ENCODE measurements at regions not wholly inside any gene's neighbourhood (a gene's known extent, or its start where the extent isn't known, plus 50 kb on each side); places are given as distances from the start of the nearest gene placed in this dataset.

DNA sequence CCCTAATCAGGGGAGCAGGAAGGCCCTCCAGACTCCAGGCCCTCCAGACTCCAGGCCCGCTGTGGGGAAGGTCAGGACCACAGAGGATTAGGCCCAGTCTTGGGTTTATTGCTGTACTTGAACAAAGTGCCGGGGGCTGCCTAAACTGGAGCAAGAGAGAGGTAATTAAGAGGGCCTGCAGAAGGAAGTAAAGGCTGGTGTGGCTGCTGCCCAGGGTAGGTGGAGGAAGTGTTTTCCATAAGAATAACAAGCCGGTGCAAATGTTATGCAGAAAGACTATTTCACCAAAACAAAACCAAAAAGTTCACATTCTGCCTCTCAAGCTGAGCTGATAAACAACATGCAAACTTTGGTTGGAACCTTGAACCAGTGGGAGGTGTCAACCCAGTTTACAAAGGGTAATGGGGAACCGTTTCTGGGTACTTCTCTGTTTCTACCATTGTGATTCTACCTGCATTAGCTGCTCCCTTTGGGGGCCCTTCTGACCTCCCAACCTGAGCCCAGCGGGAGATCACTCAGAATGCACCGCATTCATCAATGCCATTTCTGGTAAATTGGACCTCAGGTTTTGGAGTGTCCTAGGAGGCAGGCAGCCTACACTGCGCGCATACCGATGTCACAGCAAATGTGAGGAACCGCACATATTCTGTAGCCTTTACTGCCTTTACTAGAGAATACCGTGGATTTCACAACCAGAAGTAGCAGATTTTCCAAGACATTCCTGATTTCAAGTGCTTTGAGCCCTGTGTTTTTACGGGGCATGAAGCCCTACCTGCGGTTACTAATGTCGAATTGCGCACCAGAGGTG, 59.7 kb upstream of the BCOR start:
- DNase-seq = no peak

DNA sequence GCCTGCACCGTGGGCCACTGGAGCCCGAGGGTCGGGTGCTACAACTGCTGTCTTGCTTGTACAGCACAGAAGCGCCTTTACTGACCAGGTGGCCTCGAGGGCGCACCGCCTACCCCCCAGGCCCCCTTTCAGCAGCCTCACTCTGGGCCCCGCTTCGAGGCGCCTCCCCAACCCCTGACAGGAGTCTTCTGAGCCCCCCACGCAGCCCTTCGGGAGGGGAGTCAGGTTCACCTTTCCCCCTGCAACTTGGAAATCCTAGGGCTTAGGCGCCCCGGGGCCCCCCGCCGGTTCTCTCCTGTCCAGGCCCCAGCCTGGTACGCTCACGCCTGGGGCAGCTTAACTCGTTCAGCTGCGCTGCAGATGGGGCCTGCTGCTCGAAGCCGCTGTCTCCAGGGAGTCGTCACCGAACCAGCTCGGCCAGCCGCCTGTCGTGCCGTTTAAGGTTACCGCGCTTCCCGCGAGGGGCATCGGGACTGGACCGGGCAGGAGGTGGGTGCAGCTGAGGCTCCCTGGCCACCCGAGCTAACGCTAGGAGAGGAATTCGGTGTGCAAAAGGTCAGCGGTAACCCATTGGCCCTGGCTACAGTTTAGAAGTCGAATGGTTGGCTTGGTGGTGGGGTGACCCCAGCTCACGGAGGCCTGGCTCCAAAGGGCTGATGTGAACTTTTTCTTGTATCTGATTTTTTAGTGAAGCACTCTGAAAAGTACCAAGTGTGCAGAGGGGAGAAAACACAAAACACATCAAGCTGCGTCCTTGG, 58.9 kb upstream of the BCOR start:
- no peak for DNase-seq

DNA sequence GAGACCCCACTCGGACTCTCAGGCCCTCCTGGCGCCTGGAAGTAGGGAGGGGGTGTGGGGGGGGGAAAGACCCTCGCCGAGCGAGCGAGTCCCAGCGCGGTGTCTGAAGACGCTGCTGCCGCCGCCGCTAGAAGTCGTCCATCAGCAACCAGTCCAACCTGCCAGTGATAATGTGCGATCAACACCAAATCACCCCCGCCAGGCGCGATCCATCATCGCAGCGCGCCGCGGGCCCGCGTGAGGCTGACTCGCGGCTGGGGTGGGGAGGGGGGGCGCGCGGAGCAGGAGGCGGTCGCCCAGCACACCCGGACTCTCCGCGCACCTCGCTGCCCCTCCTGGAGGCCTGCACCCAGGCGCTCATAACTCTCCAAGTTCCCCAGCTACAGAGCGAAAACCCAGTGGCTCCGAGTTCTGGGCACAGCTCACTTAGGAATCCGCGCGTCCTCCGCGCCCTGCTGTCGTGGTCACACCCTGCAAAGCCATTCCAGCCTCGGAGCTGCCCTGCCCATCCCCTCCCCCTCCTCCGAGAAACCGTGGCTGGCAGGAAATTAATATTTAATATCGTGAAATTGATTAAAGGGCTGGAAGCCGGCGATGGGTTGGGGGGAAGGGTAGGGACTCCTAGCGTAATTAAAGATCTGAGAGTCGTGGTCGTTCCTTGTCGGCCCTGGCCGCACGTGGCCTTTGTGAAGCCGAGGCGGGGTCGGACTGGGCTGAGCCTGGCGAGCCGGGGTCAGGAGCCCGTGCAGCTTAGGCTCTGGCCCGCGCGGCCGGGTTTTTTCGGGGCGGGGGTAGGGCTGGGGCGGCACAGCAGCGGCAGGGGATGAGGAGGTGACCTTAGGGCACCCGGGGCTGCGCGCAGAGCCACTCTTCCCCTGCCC, 58.1 kb upstream of the BCOR start:
- DNase-seq = no peak

DNA sequence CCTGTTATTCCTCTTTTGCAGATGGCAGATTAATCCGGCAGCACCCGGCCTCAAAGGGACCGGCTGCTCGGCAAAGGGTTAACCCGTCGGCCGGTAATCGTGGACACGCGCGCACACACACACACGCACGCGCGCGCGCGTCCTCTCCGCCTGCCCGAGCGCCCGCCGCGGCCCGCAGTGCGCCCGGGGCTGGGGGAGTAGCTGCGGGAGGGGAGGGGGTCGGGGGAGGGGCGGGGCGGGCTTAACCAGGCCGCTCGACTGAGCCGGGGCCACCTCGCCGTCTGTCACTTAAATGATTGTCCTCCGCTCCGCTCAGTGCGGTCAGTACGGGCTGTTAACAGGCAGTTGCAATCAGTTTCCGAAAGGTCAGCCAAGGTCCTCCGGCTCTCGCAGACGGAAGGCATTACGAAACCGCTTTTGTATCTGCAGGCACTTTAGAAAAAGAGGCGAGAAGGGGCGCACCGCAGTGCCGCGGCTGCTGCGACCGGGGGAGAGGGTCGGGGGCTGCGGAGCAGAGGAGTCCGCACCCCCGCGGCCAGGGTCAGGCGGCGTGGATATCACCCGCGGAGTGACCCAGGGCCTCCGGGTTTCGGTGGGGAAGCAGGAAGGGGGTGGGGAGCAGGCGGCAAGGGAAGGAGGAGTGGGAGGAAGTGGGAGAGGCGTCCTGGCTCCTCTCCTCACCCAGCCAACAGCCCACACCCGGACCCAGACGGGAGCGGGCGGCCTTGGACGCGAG, 57.3 kb upstream of the BCOR start:
- DNase-seq = peak; percentile 78

DNA sequence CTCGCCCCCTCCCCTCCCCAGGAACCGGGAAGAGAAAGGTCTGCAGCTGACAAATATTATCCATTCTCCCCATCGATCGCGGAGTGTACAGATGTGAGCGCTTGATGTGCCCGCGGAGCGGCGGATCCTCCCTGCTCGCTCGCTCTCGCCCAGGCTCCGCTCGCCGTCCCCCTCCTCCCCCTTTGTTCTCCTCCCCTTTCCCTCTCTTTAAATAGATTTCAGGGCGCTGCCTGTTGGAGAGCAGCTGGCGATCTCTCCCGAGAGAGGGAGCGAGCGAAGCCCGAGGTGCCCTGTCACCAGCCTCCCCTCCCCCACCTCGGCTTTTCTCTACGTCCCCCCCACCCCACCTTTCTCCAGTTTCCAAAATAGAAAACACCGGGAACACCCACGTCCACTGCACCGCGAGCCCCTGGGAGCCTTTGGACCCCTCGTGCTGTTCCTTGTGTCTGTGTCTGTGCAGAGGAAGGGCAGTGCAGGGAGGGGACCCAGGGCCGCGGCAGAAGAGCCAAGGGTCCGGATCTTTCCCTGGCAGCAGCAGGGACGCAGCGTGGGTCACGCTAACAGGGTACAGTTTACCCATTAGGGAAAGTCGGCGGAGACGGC, 56.6 kb upstream of the BCOR start:
- DNase-seq = no peak

DNA sequence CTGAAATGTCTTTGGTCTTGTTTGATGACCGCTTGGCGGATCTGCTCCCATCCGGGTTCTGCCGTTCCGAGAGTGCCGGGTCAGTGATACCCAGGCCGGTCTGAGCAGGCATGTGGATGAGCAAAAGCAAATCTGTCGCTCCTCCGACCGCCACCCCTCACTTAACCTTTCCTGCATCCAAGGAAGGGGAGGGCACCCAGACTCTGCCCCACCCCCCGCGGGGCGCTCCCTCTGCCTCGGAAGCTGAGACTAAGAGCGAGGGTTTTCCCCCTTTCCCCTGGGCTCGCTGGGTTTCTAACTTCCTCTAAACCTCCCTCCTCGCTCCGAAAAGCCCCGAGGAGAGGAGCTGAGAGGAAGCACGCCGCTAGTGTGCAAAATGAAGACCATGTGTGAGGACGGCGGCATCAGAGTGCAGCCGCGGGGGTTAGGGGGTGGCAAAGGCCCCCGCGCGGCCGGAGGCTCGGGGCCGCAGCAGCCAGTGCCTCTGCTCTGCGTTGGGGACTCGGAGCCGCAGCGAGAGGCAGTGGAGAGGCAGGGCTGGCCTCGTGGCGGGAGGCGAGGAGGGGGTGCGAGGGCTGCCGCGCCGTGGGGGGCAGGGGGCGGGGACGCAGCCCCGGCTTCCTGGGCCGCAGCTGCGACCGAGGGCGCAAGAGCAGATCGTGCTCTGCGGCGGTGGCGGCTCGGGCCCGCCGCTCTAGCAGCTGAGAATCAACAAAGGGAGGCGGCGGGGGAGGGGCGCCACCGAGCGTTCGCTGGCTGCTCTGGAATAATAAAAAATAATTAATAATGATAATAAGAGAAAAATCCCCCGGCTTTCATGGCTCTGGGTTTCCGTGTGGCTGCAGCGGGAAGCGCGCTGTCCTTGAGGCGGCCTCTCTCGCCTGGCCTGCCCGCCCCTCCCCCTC, 55.8 kb upstream of the BCOR start:
- peak; percentile 54 for DNase-seq

DNA sequence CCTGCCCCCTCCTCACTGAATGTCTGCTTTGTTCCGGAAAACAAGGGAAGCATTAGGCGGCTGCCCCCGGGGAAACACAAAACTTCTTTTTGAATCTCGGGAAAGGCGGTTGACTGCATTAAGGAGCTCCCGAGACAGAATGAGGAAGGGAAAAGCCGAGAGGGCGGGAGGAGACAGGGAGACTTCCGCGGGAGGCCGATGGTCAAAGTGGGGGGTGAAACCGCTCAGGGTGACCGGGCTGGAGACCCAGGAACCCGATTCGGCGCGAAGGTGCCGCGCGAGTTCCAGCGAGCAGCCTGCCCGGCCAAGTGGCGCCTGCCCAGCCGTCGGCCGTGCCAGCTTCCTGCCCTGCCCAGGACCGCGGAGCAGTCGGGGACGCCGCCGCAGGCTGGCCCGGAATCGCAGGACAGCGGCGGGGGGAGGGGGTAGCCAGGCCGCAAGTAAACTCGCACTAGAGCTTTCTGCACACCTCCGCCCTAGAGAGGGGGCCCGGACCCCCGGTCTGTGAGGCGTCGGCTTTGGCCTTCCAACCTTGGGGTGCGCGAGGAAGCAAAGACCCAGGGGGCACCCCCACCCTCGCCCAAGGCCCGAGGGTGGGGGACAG, 55.1 kb upstream of the BCOR start:
- DNase-seq = peak; percentile 23

DNA sequence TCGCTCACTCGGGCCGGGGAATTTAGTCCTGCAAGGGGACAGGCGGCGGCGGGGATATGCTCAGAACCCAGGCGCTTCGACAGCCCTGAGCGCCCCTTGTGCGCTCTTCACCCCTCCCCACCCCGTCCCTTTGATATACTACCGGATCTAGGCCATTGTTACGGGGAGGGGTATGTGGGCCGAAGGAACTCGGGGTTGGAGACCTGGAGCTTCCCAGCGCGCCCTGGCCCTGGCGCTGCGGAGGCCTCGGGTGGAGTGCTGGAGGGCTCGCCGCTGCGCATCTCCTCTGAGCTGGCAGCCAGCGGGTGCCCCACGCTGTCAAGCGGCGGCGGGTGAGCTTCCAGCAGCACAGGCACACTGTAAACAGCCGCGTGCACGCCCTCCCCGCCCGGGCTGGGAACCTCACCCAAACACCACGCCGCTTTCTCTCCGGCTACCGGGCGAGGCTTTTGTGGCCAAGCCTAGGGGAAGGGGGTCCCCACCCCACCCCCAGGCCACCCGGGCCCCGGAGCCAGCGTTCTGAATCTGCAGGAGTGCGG, 54.5 kb upstream of the BCOR start:
- no peak for DNase-seq

DNA sequence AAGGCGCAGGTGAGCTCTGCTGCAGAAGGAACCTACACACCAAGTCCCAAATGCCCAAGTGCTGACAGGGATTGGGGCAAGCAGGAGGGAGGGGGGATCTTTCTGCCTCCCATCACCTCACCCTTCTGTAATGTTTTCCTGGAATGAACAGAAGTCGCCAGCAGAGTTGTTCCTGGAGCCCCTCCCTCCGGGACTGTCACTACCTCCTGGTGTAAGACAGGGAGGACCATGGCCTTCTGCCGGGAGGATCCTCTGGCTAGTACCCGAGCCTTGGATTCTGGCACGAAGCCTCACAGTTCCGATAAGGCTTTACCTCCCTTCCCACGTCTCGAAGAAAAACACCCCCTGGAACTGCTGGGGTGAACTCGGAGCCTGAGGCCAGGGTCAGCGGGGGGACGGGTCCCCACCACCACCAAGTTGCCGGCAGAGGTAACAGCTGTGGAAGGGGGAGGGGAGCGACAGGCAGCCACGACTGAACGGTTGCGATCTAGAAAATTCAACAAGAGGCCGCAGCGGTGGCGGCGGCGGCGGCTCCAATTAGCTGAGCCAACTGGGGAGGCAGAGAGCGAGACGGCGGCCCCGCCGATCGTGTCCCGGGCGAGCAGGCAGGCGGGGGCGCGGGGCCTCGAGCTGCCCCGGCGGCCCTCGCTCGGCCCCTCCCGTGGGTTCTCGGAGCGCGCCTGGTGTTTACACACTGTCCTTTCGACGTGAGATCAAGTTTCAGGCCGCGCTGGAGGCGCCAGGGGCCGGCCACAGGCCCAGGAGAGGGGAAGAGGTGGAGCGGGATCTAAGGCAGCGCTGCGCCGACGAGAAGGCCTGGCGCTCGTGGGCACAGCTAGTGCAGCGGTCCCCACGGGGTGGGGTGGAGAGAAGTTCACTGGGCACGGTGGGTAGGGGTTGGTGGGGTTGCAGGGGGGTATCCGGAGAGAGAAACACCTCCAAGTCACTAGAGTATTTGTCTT, 53.7 kb upstream of the BCOR start:
- DNase-seq = no peak

DNA sequence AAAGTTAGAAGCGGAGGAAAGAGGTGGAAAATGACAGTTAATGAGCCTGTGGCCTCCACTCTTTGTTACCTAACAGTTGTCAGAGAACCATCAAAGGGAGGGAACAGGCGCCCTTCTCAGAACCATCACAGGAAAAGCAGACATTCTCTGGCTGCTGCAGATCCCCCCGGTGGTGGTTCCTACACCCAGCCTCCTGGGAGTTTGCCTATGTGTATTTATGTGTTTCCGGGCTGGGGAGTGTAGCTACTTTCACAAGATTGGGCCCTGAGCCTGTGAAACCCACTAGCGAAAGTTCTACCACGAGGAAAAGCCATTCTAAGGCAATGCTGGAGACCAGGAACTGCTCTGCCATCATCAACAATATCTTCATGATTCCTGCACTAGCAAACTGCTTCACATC, 52.7 kb upstream of the BCOR start:
- DNase-seq = peak; percentile 37

DNA sequence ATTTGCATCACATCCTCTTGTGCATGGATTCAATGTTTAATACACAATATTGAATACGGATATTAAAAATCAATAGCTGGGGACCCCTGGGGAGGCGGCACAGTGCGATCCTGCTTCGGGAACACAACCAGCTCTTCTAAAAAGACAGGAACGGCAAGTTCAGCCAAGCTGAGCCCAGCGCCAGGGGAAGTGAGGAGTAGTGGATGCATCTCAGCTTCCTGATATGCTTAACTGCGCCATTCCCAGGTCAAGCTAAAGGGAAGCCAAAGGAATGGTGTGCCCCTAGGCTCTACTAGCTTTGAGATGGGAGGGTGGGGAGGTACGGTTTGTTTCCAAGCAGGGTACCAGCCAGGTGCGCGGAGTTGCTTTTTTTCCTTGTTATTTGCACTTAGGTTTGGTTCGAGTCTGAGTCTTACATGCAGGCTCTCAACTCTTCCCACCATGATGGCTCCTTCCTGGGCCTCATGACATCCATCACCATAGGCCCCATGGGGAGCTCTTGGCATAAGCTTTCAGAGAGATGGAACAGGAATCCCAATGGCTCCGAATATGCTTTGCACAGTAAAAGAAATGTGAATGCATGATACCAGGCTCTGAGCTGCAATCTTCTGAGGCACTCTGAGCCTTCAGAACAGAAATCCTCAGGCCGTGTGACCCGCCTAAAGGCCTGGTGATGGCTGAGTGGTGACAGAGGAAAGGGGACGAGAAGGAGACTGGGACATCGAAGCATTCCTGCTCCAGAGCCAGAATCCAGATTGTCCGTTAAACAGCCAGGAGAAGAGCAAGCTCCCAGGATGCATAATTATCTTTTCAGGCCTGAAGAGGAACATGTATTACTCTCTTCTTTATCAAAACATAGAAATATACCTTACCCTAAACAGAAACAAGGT, 51.8 kb upstream of the BCOR start:
- DNase-seq = no peak

DNA sequence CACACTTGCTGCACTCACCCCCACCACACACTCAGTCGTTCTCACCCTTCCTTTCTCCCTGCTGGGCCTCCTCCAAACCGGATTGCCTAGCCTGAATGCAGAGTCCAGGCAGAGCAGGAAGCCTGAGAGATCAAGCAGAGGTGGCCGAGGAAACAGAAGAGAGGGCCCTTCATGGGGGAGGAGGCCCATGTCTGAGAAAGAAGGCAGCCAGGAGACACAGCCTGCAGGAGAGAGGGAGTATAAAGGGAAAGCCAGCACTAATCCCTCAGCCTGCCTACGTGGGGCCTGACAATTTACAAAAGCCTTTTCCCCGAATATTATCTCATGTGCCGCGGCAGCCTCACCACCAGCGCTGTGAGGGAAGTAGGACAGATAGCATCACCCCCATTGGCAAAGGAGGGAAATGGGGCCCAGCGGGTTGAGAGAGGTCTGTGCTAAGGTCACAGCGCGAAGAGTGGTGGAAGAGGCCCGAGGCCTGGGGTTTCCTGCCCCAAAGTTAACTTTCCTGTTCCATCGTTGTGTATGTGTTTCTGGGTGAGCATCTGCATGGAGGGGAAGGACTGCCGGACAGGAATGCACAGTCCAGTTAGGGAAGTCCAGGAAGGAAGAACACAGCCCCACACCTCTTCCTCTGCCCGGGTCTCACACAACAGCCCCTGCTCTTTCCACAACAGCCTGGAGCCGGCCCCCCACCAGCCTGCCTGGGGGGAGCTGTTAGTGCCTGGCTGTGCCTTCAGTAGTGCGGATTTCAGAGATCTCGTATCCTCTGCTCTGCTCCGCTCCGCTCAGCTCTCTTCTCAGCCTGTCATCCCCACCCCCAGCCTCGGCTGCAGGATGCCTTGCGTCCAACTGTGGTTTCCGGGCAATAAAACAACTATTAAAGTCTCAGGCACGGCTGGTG, 50.9 kb upstream of the BCOR start:
- DNase-seq = peak; percentile 61

DNA sequence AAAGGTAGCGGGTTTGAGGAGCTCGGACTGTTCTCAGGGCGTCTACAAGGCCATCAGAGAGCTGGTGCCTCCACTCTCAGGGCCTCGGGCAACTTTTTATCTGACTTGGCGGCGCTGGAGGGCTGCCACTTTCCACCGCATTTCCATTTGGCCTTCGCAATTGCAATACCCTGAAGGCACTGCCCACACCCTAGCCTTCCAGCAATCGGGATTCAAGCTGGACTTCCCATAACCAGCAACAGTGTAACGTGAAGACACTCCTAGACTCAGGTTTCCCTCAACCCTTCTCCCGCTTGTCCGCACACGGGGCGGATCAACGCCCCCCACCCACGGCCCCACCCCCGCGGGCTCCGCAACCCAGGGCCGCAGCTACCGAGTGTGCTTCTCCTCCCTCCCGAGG, 50.2 kb upstream of the BCOR start:
- DNase-seq = no peak
